Astrocyte of the spinal cord (primary cell): ENCODE measurements at regions not wholly inside any gene's neighbourhood (a gene's known extent, or its start where the extent isn't known, plus 50 kb on each side); places are given as distances from the start of the nearest gene placed in this dataset.

Experiments
- DNase-seq: peaks from one replicate; pipeline ENCODE4 v3.0.0; 2011; ENCODE audit warnings: low read depth, low spot score
- H3K4me3 ChIP-seq: 2 replicates; pipeline ENCODE4 v1.5.1; 2011; ENCODE audit warnings: low read depth, mild to moderate bottlenecking, low read length, moderate library complexity
- in situ Hi-C: cut with HindIII; loops from 2 replicates; pipeline ENCODE4 v1.10.0; 2017; ENCODE audit warnings: low sequenced_read_pairs
- TF ChIP-seq, protein P1 (sequence below): IDR thresholded peaks from 2 replicates; pipeline ENCODE4 v1.5.1; 2012; ENCODE audit warnings: low read depth, mild to moderate bottlenecking, low read length, inconsistent platforms

DNA sequence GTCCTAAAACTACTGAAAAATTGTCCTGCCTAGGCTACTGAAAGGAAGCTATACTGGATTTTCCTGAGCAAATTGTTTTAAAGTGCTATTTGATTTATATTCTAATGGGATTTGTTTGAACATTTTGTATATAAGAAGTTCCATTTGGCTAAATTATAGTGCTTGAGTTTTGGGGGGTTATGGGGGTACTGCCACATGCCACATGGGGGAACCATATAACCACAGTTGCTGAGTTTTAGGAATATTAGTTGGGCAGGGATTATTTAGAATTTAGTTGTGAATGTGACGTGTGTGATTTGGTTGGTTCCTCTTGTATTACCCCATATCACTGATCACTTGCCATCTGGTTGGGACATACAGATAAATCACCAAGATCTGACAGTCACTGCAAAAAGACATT lies 224.5 kb upstream of the TAPT1 start:
- H3K4me3 ChIP-seq = no peak overlapping the region
- TF ChIP-seq, protein P1, sequence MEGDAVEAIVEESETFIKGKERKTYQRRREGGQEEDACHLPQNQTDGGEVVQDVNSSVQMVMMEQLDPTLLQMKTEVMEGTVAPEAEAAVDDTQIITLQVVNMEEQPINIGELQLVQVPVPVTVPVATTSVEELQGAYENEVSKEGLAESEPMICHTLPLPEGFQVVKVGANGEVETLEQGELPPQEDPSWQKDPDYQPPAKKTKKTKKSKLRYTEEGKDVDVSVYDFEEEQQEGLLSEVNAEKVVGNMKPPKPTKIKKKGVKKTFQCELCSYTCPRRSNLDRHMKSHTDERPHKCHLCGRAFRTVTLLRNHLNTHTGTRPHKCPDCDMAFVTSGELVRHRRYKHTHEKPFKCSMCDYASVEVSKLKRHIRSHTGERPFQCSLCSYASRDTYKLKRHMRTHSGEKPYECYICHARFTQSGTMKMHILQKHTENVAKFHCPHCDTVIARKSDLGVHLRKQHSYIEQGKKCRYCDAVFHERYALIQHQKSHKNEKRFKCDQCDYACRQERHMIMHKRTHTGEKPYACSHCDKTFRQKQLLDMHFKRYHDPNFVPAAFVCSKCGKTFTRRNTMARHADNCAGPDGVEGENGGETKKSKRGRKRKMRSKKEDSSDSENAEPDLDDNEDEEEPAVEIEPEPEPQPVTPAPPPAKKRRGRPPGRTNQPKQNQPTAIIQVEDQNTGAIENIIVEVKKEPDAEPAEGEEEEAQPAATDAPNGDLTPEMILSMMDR = peak; percentile 31
- in situ Hi-C loops = no loop called here
- no peak for DNase-seq

- DNase-seq = no peak
- no peak overlapping the region for H3K4me3 ChIP-seq
- in situ Hi-C loops = no loop called here
- TF ChIP-seq, protein P1 = no peak
These were observed 223.8 kb upstream of the TAPT1 start for GRCh38 chr4:16450031-16450430.

- in situ Hi-C loops = no loop called here
- TF ChIP-seq, protein P1 = no peak
- DNase-seq = no peak
- H3K4me3 ChIP-seq = no peak overlapping the region
These were observed 223.1 kb upstream of the TAPT1 start for GRCh38 chr4:16449406-16449805.

DNA sequence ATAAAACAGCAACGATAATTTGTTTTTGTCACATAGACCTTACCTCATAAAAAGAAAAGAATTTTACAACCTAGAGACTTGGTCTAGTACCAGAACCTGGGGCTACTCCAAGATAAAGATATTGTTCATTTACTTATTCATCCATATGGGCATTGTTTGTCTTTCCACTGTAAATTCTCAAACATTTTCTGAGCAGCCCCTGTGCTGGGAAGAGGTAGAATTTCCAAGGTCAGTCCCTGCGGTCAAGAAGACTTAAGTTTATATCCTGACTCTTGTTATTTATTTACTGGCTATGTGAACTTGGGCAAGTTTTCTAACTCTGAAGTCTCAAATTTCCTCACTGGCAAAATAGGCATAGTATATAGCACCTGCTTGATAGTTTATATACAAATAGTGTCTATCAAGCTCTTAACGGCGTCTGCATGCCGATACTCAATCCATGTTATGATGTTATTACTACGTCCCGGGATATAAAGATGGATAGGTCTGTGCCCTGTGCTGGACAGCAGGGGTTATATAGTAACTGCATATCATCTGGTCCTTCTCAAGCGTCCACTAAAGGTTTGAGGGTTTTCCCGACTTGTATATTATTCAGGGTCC lies 222.1 kb upstream of the TAPT1 start:
- DNase-seq = no peak
- in situ Hi-C loops = no loop called here
- no peak overlapping the region for H3K4me3 ChIP-seq
- TF ChIP-seq, protein P1 = no peak

DNA sequence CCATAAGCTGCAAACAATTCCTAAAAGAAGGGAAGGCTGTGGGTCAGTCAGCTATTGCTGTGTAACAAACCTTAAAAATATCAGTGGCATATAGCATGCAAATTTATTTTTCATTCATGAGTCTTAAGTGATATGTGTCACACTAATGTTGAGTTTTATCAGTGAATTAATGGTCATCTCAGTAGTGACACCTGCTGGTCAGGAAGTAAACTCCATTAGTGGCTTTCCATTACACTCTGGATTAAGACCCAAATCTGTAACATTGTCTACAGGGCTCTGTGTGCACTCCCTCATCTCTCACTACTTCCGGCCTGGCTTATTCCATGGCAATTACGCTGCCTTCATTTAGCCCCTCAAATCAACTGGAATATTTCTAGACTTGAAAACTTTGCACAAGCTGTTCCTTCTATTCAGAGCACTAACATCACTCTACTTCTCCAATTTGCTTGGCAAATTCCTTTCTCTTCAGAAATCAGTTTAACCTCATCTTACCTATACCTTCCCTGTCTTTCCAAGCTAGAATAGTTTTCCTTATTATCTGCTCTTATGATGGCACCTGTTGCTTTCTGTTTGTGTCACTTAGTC lies 217.3 kb upstream of the TAPT1 start:
- TF ChIP-seq, protein P1 = peak; percentile 71
- DNase-seq = peak; percentile 37
- H3K4me3 ChIP-seq = no peak overlapping the region
- in situ Hi-C loops = no loop called here

DNA sequence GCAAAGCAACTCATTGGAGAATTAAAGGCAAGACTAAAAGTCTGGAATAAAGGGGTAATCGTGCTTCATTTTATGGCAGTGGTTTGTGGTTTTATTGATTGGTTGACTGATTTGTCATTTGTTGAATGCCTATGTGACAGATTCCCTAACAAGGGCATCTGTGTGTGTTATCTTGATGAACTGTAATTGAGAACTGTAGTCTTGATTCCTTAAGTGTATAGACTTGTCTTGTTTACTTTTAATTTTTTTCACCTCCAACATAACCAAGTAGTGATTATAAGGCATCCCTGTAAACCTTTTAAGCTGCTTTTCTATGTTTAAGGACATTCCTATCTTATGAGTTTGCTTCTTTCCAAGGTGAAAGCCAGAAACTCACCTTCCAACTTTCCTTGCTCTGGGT lies 216.0 kb upstream of the TAPT1 start:
- TF ChIP-seq, protein P1 = no peak
- DNase-seq = no peak
- in situ Hi-C loops = no loop called here

More for the DNA sequence above, 216.0 kb upstream of the TAPT1 start:
- no peak overlapping the region for H3K4me3 ChIP-seq
